SH-SY5Y (cell line): ENCODE measurements at regions not wholly inside any gene's neighbourhood (a gene's known extent, or its start where the extent isn't known, plus 50 kb on each side); places are given as distances from the start of the nearest gene placed in this dataset.

Experiments
- GATA2 ChIP-seq: IDR thresholded peaks from 2 replicates; pipeline ENCODE4 v1.6.1; 2011; ENCODE audit warnings: mild to moderate bottlenecking, low read depth, low read length
- GATA3 ChIP-seq: IDR thresholded peaks from 2 replicates; pipeline ENCODE4 v1.6.1; 2011; ENCODE audit warnings: low read depth, mild to moderate bottlenecking, low read length, moderate library complexity

- TF ChIP-seq GATA2 (no peak), GATA3 (no peak)
Observed at GRCh38 chr1:59152511-59152910, 144.4 kb upstream of the FGGY start.
